ENCODE measurements at regions not wholly inside any gene's neighbourhood (a gene's known extent, or its start where the extent isn't known, plus 50 kb on each side); places are given as distances from the start of the nearest gene placed in this dataset.

- intact Hi-C loops (cut with micrococcal nuclease) = no loop called here
- no peak overlapping the region for H2AFZ ChIP-seq (ENCODE audit: insufficient read depth, low read depth, low read length, poor library complexity, severe bottlenecking)
- H3K79me2 ChIP-seq (ENCODE audit: insufficient read depth, low read length) = no peaks in the 10 kb centered on the region
- Mint-ChIP-seq H3K36me3 (no peaks in the 10 kb centered on the region), H3K27ac (no peak overlapping the region), H3K4me3 (no peak overlapping the region), H3K4me1 (no peaks in the 10 kb centered on the region), H3K27me3 (ENCODE audit: low read depth in 3 of 3) (peaks cover 0 to 2% (median 0%) of the 10 kb centered on the region in 3 donors), H3K9me3 (peaks cover 0 to 12% (median 5%) of the 10 kb centered on the region in 7 donors)
- TF ChIP-seq, protein P1, sequence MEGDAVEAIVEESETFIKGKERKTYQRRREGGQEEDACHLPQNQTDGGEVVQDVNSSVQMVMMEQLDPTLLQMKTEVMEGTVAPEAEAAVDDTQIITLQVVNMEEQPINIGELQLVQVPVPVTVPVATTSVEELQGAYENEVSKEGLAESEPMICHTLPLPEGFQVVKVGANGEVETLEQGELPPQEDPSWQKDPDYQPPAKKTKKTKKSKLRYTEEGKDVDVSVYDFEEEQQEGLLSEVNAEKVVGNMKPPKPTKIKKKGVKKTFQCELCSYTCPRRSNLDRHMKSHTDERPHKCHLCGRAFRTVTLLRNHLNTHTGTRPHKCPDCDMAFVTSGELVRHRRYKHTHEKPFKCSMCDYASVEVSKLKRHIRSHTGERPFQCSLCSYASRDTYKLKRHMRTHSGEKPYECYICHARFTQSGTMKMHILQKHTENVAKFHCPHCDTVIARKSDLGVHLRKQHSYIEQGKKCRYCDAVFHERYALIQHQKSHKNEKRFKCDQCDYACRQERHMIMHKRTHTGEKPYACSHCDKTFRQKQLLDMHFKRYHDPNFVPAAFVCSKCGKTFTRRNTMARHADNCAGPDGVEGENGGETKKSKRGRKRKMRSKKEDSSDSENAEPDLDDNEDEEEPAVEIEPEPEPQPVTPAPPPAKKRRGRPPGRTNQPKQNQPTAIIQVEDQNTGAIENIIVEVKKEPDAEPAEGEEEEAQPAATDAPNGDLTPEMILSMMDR (IDR thresholded peaks at IDR 0.05) = no peak
- H3K9ac ChIP-seq (ENCODE audit: insufficient read depth, low read length, poor library complexity, severe bottlenecking) = no peak overlapping the region
- no peak for DNase-seq
- no peak overlapping the region for H3K27ac ChIP-seq (ENCODE audit: low read depth in 1 of 2, low read length in 2 of 2)
- WGBS (ENCODE audit: insufficient coverage) = no CpG with 5 or more reads among the region's 3 CpGs
- no peaks in the 10 kb centered on the region for H3K4me1 ChIP-seq (ENCODE audit: control insufficient read depth in 1 of 2, insufficient read depth in 2 of 2, low read length in 2 of 2)
- H3K36me3 ChIP-seq (replicated peaks in 1 of 2; ENCODE audit: control insufficient read depth in 1 of 2, insufficient read depth in 2 of 2, low read length in 2 of 2) = no peaks in the 10 kb centered on the region
- no peak overlapping the region for H3K4me3 ChIP-seq (replicated peaks in 1 of 3; ENCODE audit: low read depth in 2 of 3, low read length in 3 of 3)
- no peak overlapping the region for H3K4me2 ChIP-seq (replicated peaks; ENCODE audit: extremely low read depth, low read length, poor library complexity, severe bottlenecking)
- H3K9me3 ChIP-seq (replicated peaks in 1 of 2; ENCODE audit: control insufficient read depth in 1 of 2, insufficient read depth in 1 of 2, low read length in 2 of 2) = peaks cover 0 to 3% of the 10 kb centered on the region in 2 donors
- H3K27me3 ChIP-seq (ENCODE audit: control insufficient read depth in 2 of 2, insufficient read depth in 2 of 2, low read length in 2 of 2) = no peaks in the 10 kb centered on the region
- H4K20me1 ChIP-seq (ENCODE audit: insufficient read depth, low read length) = no peaks in the 10 kb centered on the region
These were observed 75.6 kb upstream of the ZFP42 start for GRCh38 chr4:187919966-187920365.

GRCh38 chr4:187921946-187922623 lies 73.5 kb upstream of the ZFP42 start:
- no peak overlapping the region for H3K27ac ChIP-seq (ENCODE audit: low read depth in 1 of 2, low read length in 2 of 2)

More at GRCh38 chr4:187921946-187922623, 73.5 kb upstream of the ZFP42 start:
- WGBS (ENCODE audit: insufficient coverage) = no CpG with 5 or more reads among the region's 8 CpGs
- Mint-ChIP-seq H3K9me3 (peaks cover 0 to 16% (median 9%) of the 10 kb centered on the region in 7 donors), H3K27ac (no peak overlapping the region), H3K36me3 (no peaks in the 10 kb centered on the region), H3K27me3 (ENCODE audit: low read depth in 3 of 3) (peaks cover 0 to 2% (median 0%) of the 10 kb centered on the region in 3 donors), H3K4me1 (no peaks in the 10 kb centered on the region), H3K4me3 (no peak overlapping the region)
- Histone ChIP-seq H3K4me1 (ENCODE audit: control insufficient read depth in 1 of 2, insufficient read depth in 2 of 2, low read length in 2 of 2) (no peaks in the 10 kb centered on the region), H3K27me3 (ENCODE audit: control insufficient read depth in 2 of 2, insufficient read depth in 2 of 2, low read length in 2 of 2) (no peaks in the 10 kb centered on the region), H3K4me2 (replicated peaks; ENCODE audit: extremely low read depth, low read length, poor library complexity, severe bottlenecking) (no peak overlapping the region), H3K36me3 (replicated peaks in 1 of 2; ENCODE audit: control insufficient read depth in 1 of 2, insufficient read depth in 2 of 2, low read length in 2 of 2) (no peaks in the 10 kb centered on the region), H4K20me1 (ENCODE audit: insufficient read depth, low read length) (no peaks in the 10 kb centered on the region), H3K9ac (ENCODE audit: insufficient read depth, low read length, poor library complexity, severe bottlenecking) (no peak overlapping the region), H3K79me2 (ENCODE audit: insufficient read depth, low read length) (no peaks in the 10 kb centered on the region), H2AFZ (ENCODE audit: insufficient read depth, low read depth, low read length, poor library complexity, severe bottlenecking) (no peak overlapping the region), H3K9me3 (replicated peaks in 1 of 2; ENCODE audit: control insufficient read depth in 1 of 2, insufficient read depth in 1 of 2, low read length in 2 of 2) (peaks cover 0 to 3% of the 10 kb centered on the region in 2 donors), H3K4me3 (replicated peaks in 1 of 3; ENCODE audit: low read depth in 2 of 3, low read length in 3 of 3) (no peak overlapping the region)
- intact Hi-C loops (cut with micrococcal nuclease) = no loop called here
- no peak for DNase-seq
- TF ChIP-seq, protein P1 (IDR thresholded peaks at IDR 0.05) = no peak
